ENCODE measurements at regions not wholly inside any gene's neighbourhood (a gene's known extent, or its start where the extent isn't known, plus 50 kb on each side); places are given as distances from the start of the nearest gene placed in this dataset.

- H3K9me1 ChIP-seq (ENCODE audit: control insufficient read depth, insufficient read depth, low read length): no peaks in the 10 kb centered on the region
- FAIRE-seq (no peak), DNase-seq (ENCODE audit: extremely low read depth in 1 of 4, low spot score in 3 of 4) (no peak), ATAC-seq (no peak)
- TF ChIP-seq GABPA (tag; conservative IDR thresholded peaks at IDR 0.05; ENCODE audit: low read depth): no peak
- TF ChIP-seq HEY1 (CRISPR knock-in tag; IDR thresholded peaks at IDR 0.05; ENCODE audit: borderline replicate concordance): no peak
- TF ChIP-seq NCOA2 (IDR thresholded peaks at IDR 0.05; ENCODE audit: partially characterized antibody in 2 of 2): no peak
- no peak for TF ChIP-seq SMARCA5 (IDR thresholded peaks at IDR 0.05)
- TF ChIP-seq KLF1 (tag; IDR thresholded peaks at IDR 0.05): no peak
- no peak for TF ChIP-seq ZNF3 (CRISPR knock-in tag; IDR thresholded peaks at IDR 0.05)
- TF ChIP-seq, protein P1, sequence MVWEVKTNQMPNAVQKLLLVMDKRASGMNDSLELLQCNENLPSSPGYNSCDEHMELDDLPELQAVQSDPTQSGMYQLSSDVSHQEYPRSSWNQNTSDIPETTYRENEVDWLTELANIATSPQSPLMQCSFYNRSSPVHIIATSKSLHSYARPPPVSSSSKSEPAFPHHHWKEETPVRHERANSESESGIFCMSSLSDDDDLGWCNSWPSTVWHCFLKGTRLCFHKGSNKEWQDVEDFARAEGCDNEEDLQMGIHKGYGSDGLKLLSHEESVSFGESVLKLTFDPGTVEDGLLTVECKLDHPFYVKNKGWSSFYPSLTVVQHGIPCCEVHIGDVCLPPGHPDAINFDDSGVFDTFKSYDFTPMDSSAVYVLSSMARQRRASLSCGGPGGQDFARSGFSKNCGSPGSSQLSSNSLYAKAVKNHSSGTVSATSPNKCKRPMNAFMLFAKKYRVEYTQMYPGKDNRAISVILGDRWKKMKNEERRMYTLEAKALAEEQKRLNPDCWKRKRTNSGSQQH (CRISPR knock-in tag; IDR thresholded peaks at IDR 0.05): no peak
- no peak for TF ChIP-seq BCL6 (CRISPR knock-in tag; IDR thresholded peaks at IDR 0.05)
- no peak for TF ChIP-seq FOXP1 (CRISPR knock-in tag; IDR thresholded peaks at IDR 0.05)
- TF ChIP-seq BMI1 (IDR thresholded peaks at IDR 0.05; ENCODE audit: low read length): no peak
- no peak for TF ChIP-seq ZNF551 (CRISPR knock-in tag; IDR thresholded peaks at IDR 0.05)
- TF ChIP-seq HCFC1 (IDR thresholded peaks at IDR 0.05; ENCODE audit: low read depth, low read length): no peak
- TF ChIP-seq MEF2D (tag; conservative IDR thresholded peaks at IDR 0.05; ENCODE audit: low read depth): no peak
- no peak for TF ChIP-seq RAD51 (IDR thresholded peaks at IDR 0.05; ENCODE audit: borderline replicate concordance, low read depth)
- TF ChIP-seq THRB (CRISPR knock-in tag; conservative IDR thresholded peaks at IDR 0.05): no peak
- TF ChIP-seq ZNF175 (CRISPR knock-in tag; IDR thresholded peaks at IDR 0.05; ENCODE audit: low read depth): no peak
- TF ChIP-seq SMC3 (conservative IDR thresholded peaks at IDR 0.05; ENCODE audit: insufficient read depth, low read depth, low read length): no peak
- TF ChIP-seq CBFA2T2 (conservative IDR thresholded peaks at IDR 0.05): no peak
- no peak overlapping the region for H3K4me2 ChIP-seq (ENCODE audit: insufficient read depth, low read length)
- H3K79me2 ChIP-seq (ENCODE audit: control insufficient read depth, insufficient read depth, low read length): no peaks in the 10 kb centered on the region
- H3K9me3 ChIP-seq (replicated peaks; ENCODE audit: control insufficient read depth, insufficient read depth, low read depth, low read length): no peaks in the 10 kb centered on the region
- in situ Hi-C loops (cut with MboI): no loop called here
- H3K4me3 ChIP-seq: no peak overlapping the region
- H4K20me1 ChIP-seq (replicated peaks; ENCODE audit: control insufficient read depth, insufficient read depth, low read length): no peaks in the 10 kb centered on the region
- no peaks in the 10 kb centered on the region for H3K4me1 ChIP-seq (replicated peaks in 1 of 2; ENCODE audit: control insufficient read depth in 2 of 2, insufficient read depth in 2 of 2, low read length in 2 of 2)
- no peak overlapping the region for H3K9ac ChIP-seq (ENCODE audit: insufficient read depth in 1 of 2, low read depth in 2 of 2, low read length in 2 of 2)
- H3K36me3 ChIP-seq (ENCODE audit: control insufficient read depth, insufficient read depth, low read length): no peaks in the 10 kb centered on the region
- intact Hi-C loops (cut with micrococcal nuclease): no loop called here
- CTCF ChIA-PET (ENCODE audit: low intra/inter-chr PET ratio): no interaction called here
- 0% methylated on average over 6 of the region's 7 CpGs for WGBS (ENCODE audit: insufficient coverage, low coverage, missing lambda C conversion rate)
- peaks cover 8 to 33% of the 10 kb centered on the region in 2 experiments; a peak in 4 of 5 replicates for H3K27me3 ChIP-seq (ENCODE audit: control insufficient read depth in 2 of 2, insufficient read depth in 2 of 2, low read length in 2 of 2)
- BruUV-seq (replicated peaks): no TSS peak
- H2AFZ ChIP-seq (ENCODE audit: low read depth, low read length): no peak overlapping the region
- POLR2A ChIA-PET: interaction anchor here (0.6 to 1.2 kb wide), 2 partner anchors 11 to 29 kb away, joined by 3 to 4 read pairs; no protein-coding TSS in a partner anchor
- no peak overlapping the region for H3K27ac ChIP-seq (ENCODE audit: extremely low read depth, low read depth, low read length)
Measured at GRCh38 chr2:120496759-120497158, 150.8 kb downstream of the INHBB start.
